Stomach (tissue), 8 donors: ENCODE measurements at regions not wholly inside any gene's neighbourhood (a gene's known extent, or its start where the extent isn't known, plus 50 kb on each side); places are given as distances from the start of the nearest gene placed in this dataset.

Experiments used
- DNase-seq, 2 donors: peaks; one replicate each; pipeline versions ENCODE4 v3.0.0 to v3.0.0-alpha.2; 2013 to 2019
- H3K27ac ChIP-seq, 5 donors: fragments of 200-600 bp in 4 of 5; sonication (generic) in 4 of 5; one replicate each; pipeline ENCODE4 v1.5.1; 2013 to 2019; ENCODE audit warnings: mild to moderate bottlenecking in 1 of 5, moderate library complexity in 1 of 5
- H3K27me3 ChIP-seq, 3 donors: fragments of 200-600 bp; sonication (generic); one replicate each; pipeline ENCODE4 v1.5.1; 2017 to 2019; ENCODE audit warnings: mixed run types in 1 of 3
- H3K36me3 ChIP-seq, 4 donors: fragments of 200-600 bp; sonication (generic); 1 replicate in 3 of 4; 2 replicates in 1 of 4; pipeline ENCODE4 v1.5.1; 2016 to 2019
- H3K4me1 ChIP-seq, 4 donors: fragments of 200-600 bp; sonication (generic); one replicate each; pipeline ENCODE4 v1.5.1; 2016 to 2019
- H3K4me3 ChIP-seq, 4 donors: fragments of 200-600 bp; sonication (generic) in 3 of 4; one replicate each; pipeline ENCODE4 v1.5.1; 2016 to 2019; ENCODE audit warnings: mild to moderate bottlenecking in 1 of 4
- H3K9me3 ChIP-seq, 4 donors: fragments of 200-600 bp; sonication (generic); one replicate each; pipeline ENCODE4 v1.5.1; 2016 to 2019
- CTCF ChIP-seq, 7 experiments: fragments of 450-650 bp in 4 of 7; fragments of 200-600 bp in 3 of 7; sonication (generic) in 3 of 7; IDR thresholded peaks; one replicate each; pipeline ENCODE4 v1.5.1; 2016 to 2019; ENCODE audit warnings: antibody characterized with exemption in 7 of 7, control low read depth in 2 of 7, mild to moderate bottlenecking in 1 of 7
- EP300 ChIP-seq: sonication (generic); formaldehyde crosslinking; IDR thresholded peaks from one replicate; pipeline ENCODE4 v1.6.1; 2017; ENCODE audit warnings: antibody characterized with exemption
- POLR2A ChIP-seq, 4 donors: fragments of 450-650 bp; IDR thresholded peaks; one replicate each; pipeline ENCODE4 v1.6.1; 2016; ENCODE audit warnings: antibody characterized with exemption in 4 of 4, control low read depth in 2 of 4, mild to moderate bottlenecking in 1 of 4, moderate library complexity in 1 of 4
- POLR2AphosphoS5 ChIP-seq, 3 donors: sonication (generic); formaldehyde crosslinking; IDR thresholded peaks; one replicate each; pipeline ENCODE4 v1.6.1; 2016; ENCODE audit warnings: antibody characterized with exemption in 3 of 3
- WGBS, 5 donors: extraction: QIAGEN DNeasy Blood & Tissue Kit in 3 of 5; methylation state at CpG; one replicate each; pipeline versions ENCODE4 v1.1.5 to v1.1.7; 2013 to 2018; 5-methylcytosine and 5-hydroxymethylcytosine counted together
- intact Hi-C: fragments of 100-400 bp; cut with DNase I; formaldehyde crosslinking; loops from one replicate; pipeline ENCODE4 v1.15.1; 2023; ENCODE audit warnings: low total_unique reads
- donor health status: healthy with polysubstance abuse.
- donor health status: Bipolar disorder and iron deficiency.
- donor health status: healthy.

- Histone ChIP-seq H3K27me3 (no peaks in the 10 kb centered on the region), H3K27ac (no peak overlapping the region), H3K4me3 (no peak overlapping the region), H3K36me3 (no peaks in the 10 kb centered on the region), H3K9me3 (peaks cover 0 to 8% (median 7%) of the 10 kb centered on the region in 4 donors), H3K4me1 (no peaks in the 10 kb centered on the region)
- 83 to 89% (median 87%) methylated on average over 7 of the region's 7 CpGs for WGBS, 5 donors
- TF ChIP-seq CTCF (IDR thresholded peaks at IDR 0.05) (no peak), POLR2AphosphoS5 (IDR thresholded peaks at IDR 0.05) (no peak), POLR2A (IDR thresholded peaks at IDR 0.05) (no peak), EP300 (no peak)
- no peak for DNase-seq
- intact Hi-C loops: no loop called here
Observed at GRCh38 chr16:26840691-26841090, 226.0 kb upstream of the C16orf82 start.

- no peak overlapping the region for H3K27ac ChIP-seq
- DNase-seq: no peak
- H3K4me1 ChIP-seq: no peaks in the 10 kb centered on the region
- 60 to 72% (median 67%) methylated on average over 4 of the region's 4 CpGs for WGBS, 5 donors
- H3K4me3 ChIP-seq: no peak overlapping the region
- intact Hi-C loops: no loop called here
- H3K27me3 ChIP-seq: no peaks in the 10 kb centered on the region
- H3K9me3 ChIP-seq: peaks cover 4 to 17% (median 13%) of the 10 kb centered on the region in 4 donors
- H3K36me3 ChIP-seq: no peaks in the 10 kb centered on the region
- TF ChIP-seq POLR2A (IDR thresholded peaks at IDR 0.05): no peak
- TF ChIP-seq CTCF (IDR thresholded peaks at IDR 0.05): no peak
- no peak for TF ChIP-seq POLR2AphosphoS5 (IDR thresholded peaks at IDR 0.05)
- no peak for TF ChIP-seq EP300
Observed at GRCh38 chr16:26856271-26856670, 210.5 kb upstream of the C16orf82 start.

GRCh38 chr16:26856791-26857190 lies 209.9 kb upstream of the C16orf82 start:
- peaks cover 4 to 19% (median 15%) of the 10 kb centered on the region in 4 donors for H3K9me3 ChIP-seq
- no peaks in the 10 kb centered on the region for H3K27me3 ChIP-seq
- TF ChIP-seq CTCF (IDR thresholded peaks at IDR 0.05): no peak
- TF ChIP-seq EP300: no peak
- no peak for TF ChIP-seq POLR2A (IDR thresholded peaks at IDR 0.05)
- TF ChIP-seq POLR2AphosphoS5 (IDR thresholded peaks at IDR 0.05): no peak
- no peak overlapping the region for H3K4me3 ChIP-seq
- no peaks in the 10 kb centered on the region for H3K4me1 ChIP-seq
- intact Hi-C loops: no loop called here
- no peak overlapping the region for H3K27ac ChIP-seq
- DNase-seq: no peak
- H3K36me3 ChIP-seq: no peaks in the 10 kb centered on the region
- WGBS, 5 donors: 72 to 85% (median 75%) methylated on average over 5 of the region's 5 CpGs

- H3K4me3 ChIP-seq: no peak overlapping the region
- H3K27me3 ChIP-seq: no peaks in the 10 kb centered on the region
- no peaks in the 10 kb centered on the region for H3K36me3 ChIP-seq
- H3K9me3 ChIP-seq: peaks cover 4 to 19% (median 15%) of the 10 kb centered on the region in 4 donors
- H3K4me1 ChIP-seq: no peaks in the 10 kb centered on the region
- intact Hi-C loops: no loop called here
- 62 to 79% (median 73%) methylated on average over 3 to 4 of the region's 4 CpGs for WGBS, 5 donors
- no peak for DNase-seq
- TF ChIP-seq POLR2A (IDR thresholded peaks at IDR 0.05): no peak
- no peak for TF ChIP-seq EP300
- TF ChIP-seq POLR2AphosphoS5 (IDR thresholded peaks at IDR 0.05): no peak
- TF ChIP-seq CTCF (IDR thresholded peaks at IDR 0.05): no peak
- no peak overlapping the region for H3K27ac ChIP-seq
Observed at GRCh38 chr16:26857371-26857770, 209.4 kb upstream of the C16orf82 start.
